Nephron (organoid): ENCODE measurements at regions not wholly inside any gene's neighbourhood (a gene's known extent, or its start where the extent isn't known, plus 50 kb on each side); places are given as distances from the start of the nearest gene placed in this dataset.

Source experiments
- H3K27ac Mint-ChIP-seq, 3 experiments: 2 replicates each; pipeline ENCODE4 v1.8.0; 2020; ENCODE audit warnings: mixed read lengths in 3 of 3, mild to moderate bottlenecking in 2 of 3, moderate library complexity in 1 of 3
- H3K27me3 Mint-ChIP-seq: 2 replicates; pipeline ENCODE4 v1.8.0; 2021; ENCODE audit warnings: low read depth, mild to moderate bottlenecking, moderate library complexity, mixed read lengths
- H3K36me3 Mint-ChIP-seq: 2 replicates; pipeline ENCODE4 v1.8.0; 2020; ENCODE audit warnings: low read depth, mixed read lengths
- H3K4me1 Mint-ChIP-seq: 2 replicates; pipeline ENCODE4 v1.8.0; 2020; ENCODE audit warnings: mixed read lengths
- H3K4me3 Mint-ChIP-seq, 3 experiments: 2 replicates each; pipeline ENCODE4 v1.8.0; 2020; ENCODE audit warnings: mild to moderate bottlenecking in 3 of 3, mixed read lengths in 3 of 3, moderate library complexity in 2 of 3
- H3K9me3 Mint-ChIP-seq: 2 replicates; pipeline ENCODE4 v1.8.0; 2020; ENCODE audit warnings: mixed read lengths
- CTCF ChIP-seq, 3 experiments: fragments of 200-600 bp; sonication (generic); IDR thresholded peaks; one replicate each; pipeline ENCODE4 v1.5.0; 2021; ENCODE audit warnings: antibody characterized with exemption in 3 of 3; ENCODE audit not compliant: unreplicated experiment in 3 of 3

GRCh38 chr13:26926371-26926770 is 165.8 kb upstream of the GPR12 start:
- peaks cover 18% of the 10 kb centered on the region for H3K4me1 Mint-ChIP-seq
- H3K27ac Mint-ChIP-seq = no peak overlapping the region
- no peak for TF ChIP-seq CTCF (IDR thresholded peaks at IDR 0.05; ENCODE audit: unreplicated experiment in 3 of 3)
- peaks cover 15% of the 10 kb centered on the region for H3K27me3 Mint-ChIP-seq
- H3K36me3 Mint-ChIP-seq = no peaks in the 10 kb centered on the region
- H3K4me3 Mint-ChIP-seq = no peak overlapping the region
- no peaks in the 10 kb centered on the region for H3K9me3 Mint-ChIP-seq

GRCh38 chr13:26923824-26924605 is 163.4 kb upstream of the GPR12 start:
- H3K36me3 Mint-ChIP-seq = no peaks in the 10 kb centered on the region
- no peaks in the 10 kb centered on the region for H3K9me3 Mint-ChIP-seq
- no peak for TF ChIP-seq CTCF (IDR thresholded peaks at IDR 0.05; ENCODE audit: unreplicated experiment in 3 of 3)
- H3K27ac Mint-ChIP-seq = peak overlapping the region; percentile 5 to 62 (median 45)
- no peak overlapping the region for H3K4me3 Mint-ChIP-seq
- H3K4me1 Mint-ChIP-seq = peaks cover 18% of the 10 kb centered on the region
- H3K27me3 Mint-ChIP-seq = peaks cover 8% of the 10 kb centered on the region

GRCh38 chr13:26921918-26922317 is 161.3 kb upstream of the GPR12 start:
- no peak overlapping the region for H3K4me3 Mint-ChIP-seq
- no peaks in the 10 kb centered on the region for H3K36me3 Mint-ChIP-seq
- no peak for TF ChIP-seq CTCF (IDR thresholded peaks at IDR 0.05; ENCODE audit: unreplicated experiment in 3 of 3)
- no peaks in the 10 kb centered on the region for H3K9me3 Mint-ChIP-seq
- peaks cover 4% of the 10 kb centered on the region for H3K27me3 Mint-ChIP-seq
- H3K4me1 Mint-ChIP-seq = peaks cover 18% of the 10 kb centered on the region
- H3K27ac Mint-ChIP-seq = no peak overlapping the region

- Mint-ChIP-seq H3K27ac (no peak overlapping the region), H3K4me1 (peaks cover 18% of the 10 kb centered on the region), H3K27me3 (peaks cover 4% of the 10 kb centered on the region), H3K9me3 (no peaks in the 10 kb centered on the region), H3K4me3 (no peak overlapping the region), H3K36me3 (no peaks in the 10 kb centered on the region)
- TF ChIP-seq CTCF (IDR thresholded peaks at IDR 0.05; ENCODE audit: unreplicated experiment in 3 of 3) = no peak
Observed at GRCh38 chr13:26920614-26921355, 160.2 kb upstream of the GPR12 start.

- no peak for TF ChIP-seq CTCF (IDR thresholded peaks at IDR 0.05; ENCODE audit: unreplicated experiment in 3 of 3)
- H3K9me3 Mint-ChIP-seq = no peaks in the 10 kb centered on the region
- H3K27me3 Mint-ChIP-seq = peaks cover 4% of the 10 kb centered on the region
Observed at GRCh38 chr13:26919732-26920131, 159.1 kb upstream of the GPR12 start.

More at GRCh38 chr13:26919732-26920131, 159.1 kb upstream of the GPR12 start:
- Mint-ChIP-seq H3K27ac (no peak overlapping the region), H3K36me3 (no peaks in the 10 kb centered on the region), H3K4me3 (no peak overlapping the region), H3K4me1 (peaks cover 21% of the 10 kb centered on the region)
